ENCODE measurements at regions not wholly inside any gene's neighbourhood (a gene's known extent, or its start where the extent isn't known, plus 50 kb on each side); places are given as distances from the start of the nearest gene placed in this dataset.
"Not testable (repeated sequence)": the region's sequence is repeated elsewhere in the genome, so short reads cannot be mapped to it uniquely, and the experiment has no call there.

- TF ChIP-seq CTCF (IDR thresholded peaks at IDR 0.05; ENCODE audit: borderline replicate concordance, extremely low read depth, low read length, poor library complexity, severe bottlenecking); EZH2 (IDR thresholded peaks at IDR 0.05; ENCODE audit: borderline replicate concordance, low read depth, low read length, severe bottlenecking): not testable (repeated sequence)
These were observed 102.3 kb upstream of the SLC7A14 start for GRCh38 chr3:170688222-170688621.

Measured in DND-41 (cell line).